ENCODE measurements at regions not wholly inside any gene's neighbourhood (a gene's known extent, or its start where the extent isn't known, plus 50 kb on each side); places are given as distances from the start of the nearest gene placed in this dataset.

DNA sequence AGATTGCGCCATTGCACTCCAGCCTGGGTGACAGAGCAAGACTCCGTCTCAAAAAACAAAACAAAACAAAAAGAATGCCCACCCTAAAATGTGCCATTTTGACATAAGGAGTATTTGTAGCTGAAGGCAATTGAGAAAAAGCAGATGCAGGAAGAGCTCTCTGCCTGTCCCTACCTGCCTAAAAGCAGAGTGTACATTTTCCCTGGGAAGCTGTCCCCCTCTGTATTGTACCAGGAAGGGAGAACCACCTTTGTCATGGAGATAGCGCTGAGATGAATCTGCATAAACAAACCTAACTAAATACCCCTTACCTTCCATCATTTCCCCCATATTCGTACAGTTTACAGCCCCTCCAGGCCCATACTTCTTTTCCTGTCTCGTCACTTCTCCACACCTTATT lies 94.4 kb upstream of the SLC45A1 start (continued):
- TF ChIP-seq, protein P1, sequence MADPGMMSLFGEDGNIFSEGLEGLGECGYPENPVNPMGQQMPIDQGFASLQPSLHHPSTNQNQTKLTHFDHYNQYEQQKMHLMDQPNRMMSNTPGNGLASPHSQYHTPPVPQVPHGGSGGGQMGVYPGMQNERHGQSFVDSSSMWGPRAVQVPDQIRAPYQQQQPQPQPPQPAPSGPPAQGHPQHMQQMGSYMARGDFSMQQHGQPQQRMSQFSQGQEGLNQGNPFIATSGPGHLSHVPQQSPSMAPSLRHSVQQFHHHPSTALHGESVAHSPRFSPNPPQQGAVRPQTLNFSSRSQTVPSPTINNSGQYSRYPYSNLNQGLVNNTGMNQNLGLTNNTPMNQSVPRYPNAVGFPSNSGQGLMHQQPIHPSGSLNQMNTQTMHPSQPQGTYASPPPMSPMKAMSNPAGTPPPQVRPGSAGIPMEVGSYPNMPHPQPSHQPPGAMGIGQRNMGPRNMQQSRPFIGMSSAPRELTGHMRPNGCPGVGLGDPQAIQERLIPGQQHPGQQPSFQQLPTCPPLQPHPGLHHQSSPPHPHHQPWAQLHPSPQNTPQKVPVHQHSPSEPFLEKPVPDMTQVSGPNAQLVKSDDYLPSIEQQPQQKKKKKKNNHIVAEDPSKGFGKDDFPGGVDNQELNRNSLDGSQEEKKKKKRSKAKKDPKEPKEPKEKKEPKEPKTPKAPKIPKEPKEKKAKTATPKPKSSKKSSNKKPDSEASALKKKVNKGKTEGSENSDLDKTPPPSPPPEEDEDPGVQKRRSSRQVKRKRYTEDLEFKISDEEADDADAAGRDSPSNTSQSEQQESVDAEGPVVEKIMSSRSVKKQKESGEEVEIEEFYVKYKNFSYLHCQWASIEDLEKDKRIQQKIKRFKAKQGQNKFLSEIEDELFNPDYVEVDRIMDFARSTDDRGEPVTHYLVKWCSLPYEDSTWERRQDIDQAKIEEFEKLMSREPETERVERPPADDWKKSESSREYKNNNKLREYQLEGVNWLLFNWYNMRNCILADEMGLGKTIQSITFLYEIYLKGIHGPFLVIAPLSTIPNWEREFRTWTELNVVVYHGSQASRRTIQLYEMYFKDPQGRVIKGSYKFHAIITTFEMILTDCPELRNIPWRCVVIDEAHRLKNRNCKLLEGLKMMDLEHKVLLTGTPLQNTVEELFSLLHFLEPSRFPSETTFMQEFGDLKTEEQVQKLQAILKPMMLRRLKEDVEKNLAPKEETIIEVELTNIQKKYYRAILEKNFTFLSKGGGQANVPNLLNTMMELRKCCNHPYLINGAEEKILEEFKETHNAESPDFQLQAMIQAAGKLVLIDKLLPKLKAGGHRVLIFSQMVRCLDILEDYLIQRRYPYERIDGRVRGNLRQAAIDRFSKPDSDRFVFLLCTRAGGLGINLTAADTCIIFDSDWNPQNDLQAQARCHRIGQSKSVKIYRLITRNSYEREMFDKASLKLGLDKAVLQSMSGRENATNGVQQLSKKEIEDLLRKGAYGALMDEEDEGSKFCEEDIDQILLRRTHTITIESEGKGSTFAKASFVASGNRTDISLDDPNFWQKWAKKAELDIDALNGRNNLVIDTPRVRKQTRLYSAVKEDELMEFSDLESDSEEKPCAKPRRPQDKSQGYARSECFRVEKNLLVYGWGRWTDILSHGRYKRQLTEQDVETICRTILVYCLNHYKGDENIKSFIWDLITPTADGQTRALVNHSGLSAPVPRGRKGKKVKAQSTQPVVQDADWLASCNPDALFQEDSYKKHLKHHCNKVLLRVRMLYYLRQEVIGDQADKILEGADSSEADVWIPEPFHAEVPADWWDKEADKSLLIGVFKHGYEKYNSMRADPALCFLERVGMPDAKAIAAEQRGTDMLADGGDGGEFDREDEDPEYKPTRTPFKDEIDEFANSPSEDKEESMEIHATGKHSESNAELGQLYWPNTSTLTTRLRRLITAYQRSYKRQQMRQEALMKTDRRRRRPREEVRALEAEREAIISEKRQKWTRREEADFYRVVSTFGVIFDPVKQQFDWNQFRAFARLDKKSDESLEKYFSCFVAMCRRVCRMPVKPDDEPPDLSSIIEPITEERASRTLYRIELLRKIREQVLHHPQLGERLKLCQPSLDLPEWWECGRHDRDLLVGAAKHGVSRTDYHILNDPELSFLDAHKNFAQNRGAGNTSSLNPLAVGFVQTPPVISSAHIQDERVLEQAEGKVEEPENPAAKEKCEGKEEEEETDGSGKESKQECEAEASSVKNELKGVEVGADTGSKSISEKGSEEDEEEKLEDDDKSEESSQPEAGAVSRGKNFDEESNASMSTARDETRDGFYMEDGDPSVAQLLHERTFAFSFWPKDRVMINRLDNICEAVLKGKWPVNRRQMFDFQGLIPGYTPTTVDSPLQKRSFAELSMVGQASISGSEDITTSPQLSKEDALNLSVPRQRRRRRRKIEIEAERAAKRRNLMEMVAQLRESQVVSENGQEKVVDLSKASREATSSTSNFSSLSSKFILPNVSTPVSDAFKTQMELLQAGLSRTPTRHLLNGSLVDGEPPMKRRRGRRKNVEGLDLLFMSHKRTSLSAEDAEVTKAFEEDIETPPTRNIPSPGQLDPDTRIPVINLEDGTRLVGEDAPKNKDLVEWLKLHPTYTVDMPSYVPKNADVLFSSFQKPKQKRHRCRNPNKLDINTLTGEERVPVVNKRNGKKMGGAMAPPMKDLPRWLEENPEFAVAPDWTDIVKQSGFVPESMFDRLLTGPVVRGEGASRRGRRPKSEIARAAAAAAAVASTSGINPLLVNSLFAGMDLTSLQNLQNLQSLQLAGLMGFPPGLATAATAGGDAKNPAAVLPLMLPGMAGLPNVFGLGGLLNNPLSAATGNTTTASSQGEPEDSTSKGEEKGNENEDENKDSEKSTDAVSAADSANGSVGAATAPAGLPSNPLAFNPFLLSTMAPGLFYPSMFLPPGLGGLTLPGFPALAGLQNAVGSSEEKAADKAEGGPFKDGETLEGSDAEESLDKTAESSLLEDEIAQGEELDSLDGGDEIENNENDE (IDR thresholded peaks at IDR 0.05; ENCODE audit: insufficient replicate concordance, low read length) = no peak
- no peak for TF ChIP-seq TBP (IDR thresholded peaks at IDR 0.05; ENCODE audit: low read depth, low read length)
- no peak for TF ChIP-seq POLR2A (IDR thresholded peaks at IDR 0.05; ENCODE audit: control extremely low read depth in 1 of 2, low read depth in 2 of 2, low read length in 2 of 2)
- TF ChIP-seq POLR2AphosphoS5 (IDR thresholded peaks at IDR 0.05; ENCODE audit: low read depth, low read length) = no peak
- no peak for TF ChIP-seq FOSL1 (IDR thresholded peaks at IDR 0.05; ENCODE audit: insufficient read depth, low read depth, low read length)
- no peak for TF ChIP-seq CEBPB (IDR thresholded peaks at IDR 0.05; ENCODE audit: low read depth, low read length)
- no peak for TF ChIP-seq KDM4A (IDR thresholded peaks at IDR 0.05; ENCODE audit: low read depth, low read length, severe bottlenecking)
- no peak for TF ChIP-seq CHD2 (IDR thresholded peaks at IDR 0.05; ENCODE audit: low read length)
- no peak for TF ChIP-seq PHF8 (conservative IDR thresholded peaks at IDR 0.05; ENCODE audit: low read depth, low read length)
- no peak for TF ChIP-seq ATF2 (IDR thresholded peaks at IDR 0.05; ENCODE audit: low read length)
- TF ChIP-seq, protein P2, sequence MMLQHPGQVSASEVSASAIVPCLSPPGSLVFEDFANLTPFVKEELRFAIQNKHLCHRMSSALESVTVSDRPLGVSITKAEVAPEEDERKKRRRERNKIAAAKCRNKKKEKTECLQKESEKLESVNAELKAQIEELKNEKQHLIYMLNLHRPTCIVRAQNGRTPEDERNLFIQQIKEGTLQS (IDR thresholded peaks at IDR 0.05; ENCODE audit: insufficient read depth, low read depth, low read length) = no peak

Data from H1 (cell line).